HEK293 (cell line): ENCODE measurements at regions not wholly inside any gene's neighbourhood (a gene's known extent, or its start where the extent isn't known, plus 50 kb on each side); places are given as distances from the start of the nearest gene placed in this dataset.
A peak's percentile ranks its signal among the peaks of the same experiment; 100 is the strongest.

Source experiments
- CTCF ChIA-PET: fragments of 350-600 bp; formaldehyde crosslinking; extraction: SDS; loops from one replicate; lab custom pipeline; 2021; ENCODE audit warnings: antibody characterized with exemption; lab: Yijun Ruan, JAX
- POLR2A ChIA-PET: fragments of 300-600 bp; formaldehyde crosslinking; extraction: SDS; loops from one replicate; lab custom pipeline; 2020; ENCODE audit warnings: antibody characterized with exemption, inconsistent platforms; lab: Yijun Ruan, JAX
- H3K27ac ChIP-seq: fragments of 200-500 bp; sonication (Bioruptor generic); 2 replicates; pipeline ENCODE4 v1.5.1; 2014; ENCODE audit warnings: low read depth, low read length, control low read depth, inconsistent platforms; ENCODE audit errors: extremely low read depth
- H3K36me3 ChIP-seq, 2 experiments: fragments of 200-500 bp in 1 of 2; sonication (Bioruptor generic) in 1 of 2; 1 replicate in 1 of 2; 2 replicates in 1 of 2; pipeline ENCODE4 v1.5.1; 2014 to 2017; ENCODE audit warnings: inconsistent platforms in 2 of 2, low read length in 2 of 2; ENCODE audit not compliant: control insufficient read depth in 2 of 2, insufficient read depth in 1 of 2
- H3K4me1 ChIP-seq: fragments of 200-500 bp; sonication (Bioruptor generic); 2 replicates; pipeline ENCODE4 v1.5.1; 2014; ENCODE audit warnings: mild to moderate bottlenecking, low read length, inconsistent platforms; ENCODE audit not compliant: control insufficient read depth, insufficient read depth
- H3K4me3 ChIP-seq: 2 replicates; pipeline ENCODE4 v1.5.1; 2011; ENCODE audit warnings: low read depth, mild to moderate bottlenecking, control low read depth, low read length, moderate library complexity
- H3K9me3 ChIP-seq: fragments of 200-500 bp; sonication (Bioruptor generic); 2 replicates; pipeline ENCODE4 v1.5.1; 2014; ENCODE audit warnings: low read depth, low read length, inconsistent platforms; ENCODE audit not compliant: control insufficient read depth, insufficient read depth
- FEZF1 ChIP-seq: fragments of 450-650 bp; formaldehyde crosslinking; IDR thresholded peaks from 2 replicates; pipeline ENCODE4 v1.5.1; 2016; ENCODE audit warnings: missing biosample characterization, missing genetic modification characterization
- KLF16 ChIP-seq: fragments of 450-650 bp; formaldehyde crosslinking; IDR thresholded peaks from 2 replicates; pipeline ENCODE4 v1.5.1; 2017; ENCODE audit warnings: missing biosample characterization, missing genetic modification characterization
- OSR2 ChIP-seq: fragments of 450-650 bp; formaldehyde crosslinking; IDR thresholded peaks from 2 replicates; pipeline ENCODE4 v1.5.1; 2016; ENCODE audit warnings: missing biosample characterization, missing genetic modification characterization
- SCRT2 ChIP-seq: fragments of 450-650 bp; formaldehyde crosslinking; IDR thresholded peaks from 2 replicates; pipeline ENCODE4 v1.5.1; 2016; ENCODE audit warnings: missing biosample characterization, missing genetic modification characterization
- TCF7L2 ChIP-seq: IDR thresholded peaks from 2 replicates; pipeline ENCODE4 v1.6.1; 2011; ENCODE audit warnings: low read depth, mild to moderate bottlenecking, inconsistent platforms, low read length, moderate library complexity, borderline replicate concordance
- TRIM28 ChIP-seq: IDR thresholded peaks from 2 replicates; pipeline ENCODE4 v1.6.1; 2011; ENCODE audit warnings: low read length, control low read depth, borderline replicate concordance
- ZNF133 ChIP-seq: fragments of 450-650 bp; formaldehyde crosslinking; IDR thresholded peaks from 2 replicates; pipeline ENCODE4 v1.5.1; 2016; ENCODE audit warnings: missing biosample characterization, missing genetic modification characterization
- ZNF214 ChIP-seq: fragments of 450-650 bp; formaldehyde crosslinking; IDR thresholded peaks from 2 replicates; pipeline ENCODE4 v1.5.1; 2017; ENCODE audit warnings: missing biosample characterization, mild to moderate bottlenecking, missing genetic modification characterization, borderline replicate concordance
- ZNF24 ChIP-seq: fragments of 450-650 bp; formaldehyde crosslinking; IDR thresholded peaks from 2 replicates; pipeline ENCODE4 v1.5.1; 2016; ENCODE audit warnings: missing biosample characterization, missing genetic modification characterization
- ZNF354C ChIP-seq: fragments of 450-650 bp; formaldehyde crosslinking; IDR thresholded peaks from 2 replicates; pipeline ENCODE4 v1.5.1; 2016; ENCODE audit warnings: missing biosample characterization, missing genetic modification characterization, low read depth, borderline replicate concordance
- ZNF394 ChIP-seq: fragments of 450-650 bp; formaldehyde crosslinking; IDR thresholded peaks from 2 replicates; pipeline ENCODE4 v1.5.1; 2016; ENCODE audit warnings: missing biosample characterization, missing genetic modification characterization, mild to moderate bottlenecking, moderate library complexity, borderline replicate concordance
- ZNF544 ChIP-seq: fragments of 450-650 bp; formaldehyde crosslinking; IDR thresholded peaks from 2 replicates; pipeline ENCODE4 v1.5.0; 2017; ENCODE audit warnings: missing biosample characterization, missing genetic modification characterization
- ZNF792 ChIP-seq: fragments of 450-650 bp; formaldehyde crosslinking; IDR thresholded peaks from 2 replicates; pipeline ENCODE4 v1.5.1; 2016; ENCODE audit warnings: missing biosample characterization, missing genetic modification characterization
- TF ChIP-seq, protein P1 (sequence below): fragments of 450-650 bp; formaldehyde crosslinking; IDR thresholded peaks from 2 replicates; pipeline ENCODE4 v1.5.0; 2017; ENCODE audit warnings: missing biosample characterization, missing genetic modification characterization, borderline replicate concordance
- TF ChIP-seq, protein P2 (sequence below): fragments of 450-650 bp; formaldehyde crosslinking; IDR thresholded peaks from 2 replicates; pipeline ENCODE4 v1.5.1; 2016; ENCODE audit warnings: missing biosample characterization, missing genetic modification characterization

DNA sequence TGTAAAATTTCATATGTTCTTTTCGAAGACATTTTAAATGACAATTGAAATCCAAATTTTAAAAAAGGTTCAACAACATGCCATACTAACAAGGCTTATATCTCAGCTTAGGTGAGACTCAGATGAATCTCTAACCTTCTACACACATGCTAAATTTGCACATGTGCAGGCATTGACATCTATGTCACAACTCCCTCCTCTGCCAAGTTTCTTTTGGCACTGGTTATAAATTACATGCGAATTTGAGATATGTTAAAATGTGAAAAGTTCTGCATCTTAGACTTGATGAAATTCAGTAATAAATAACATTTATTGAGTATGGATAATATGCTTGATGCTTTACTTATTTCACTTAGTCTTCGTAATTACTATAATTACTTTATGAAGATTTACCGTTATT lies 234.3 kb downstream of the TLE4 start:
- no peaks in the 10 kb centered on the region for H3K4me1 ChIP-seq
- ChIA-PET POLR2A (no interaction called here), CTCF (no interaction called here)
- no peak overlapping the region for H3K4me3 ChIP-seq
- H3K36me3 ChIP-seq, result no peaks in the 10 kb centered on the region
- TF ChIP-seq ZNF544 (tag by site-specific recombination) (no peak), ZNF394 (tag by site-specific recombination) (no peak), ZNF24 (tag by site-specific recombination) (no peak), KLF16 (tag by site-specific recombination) (no peak), TCF7L2 (no peak), OSR2 (tag by site-specific recombination) (no peak)
- TF ChIP-seq, protein P1, sequence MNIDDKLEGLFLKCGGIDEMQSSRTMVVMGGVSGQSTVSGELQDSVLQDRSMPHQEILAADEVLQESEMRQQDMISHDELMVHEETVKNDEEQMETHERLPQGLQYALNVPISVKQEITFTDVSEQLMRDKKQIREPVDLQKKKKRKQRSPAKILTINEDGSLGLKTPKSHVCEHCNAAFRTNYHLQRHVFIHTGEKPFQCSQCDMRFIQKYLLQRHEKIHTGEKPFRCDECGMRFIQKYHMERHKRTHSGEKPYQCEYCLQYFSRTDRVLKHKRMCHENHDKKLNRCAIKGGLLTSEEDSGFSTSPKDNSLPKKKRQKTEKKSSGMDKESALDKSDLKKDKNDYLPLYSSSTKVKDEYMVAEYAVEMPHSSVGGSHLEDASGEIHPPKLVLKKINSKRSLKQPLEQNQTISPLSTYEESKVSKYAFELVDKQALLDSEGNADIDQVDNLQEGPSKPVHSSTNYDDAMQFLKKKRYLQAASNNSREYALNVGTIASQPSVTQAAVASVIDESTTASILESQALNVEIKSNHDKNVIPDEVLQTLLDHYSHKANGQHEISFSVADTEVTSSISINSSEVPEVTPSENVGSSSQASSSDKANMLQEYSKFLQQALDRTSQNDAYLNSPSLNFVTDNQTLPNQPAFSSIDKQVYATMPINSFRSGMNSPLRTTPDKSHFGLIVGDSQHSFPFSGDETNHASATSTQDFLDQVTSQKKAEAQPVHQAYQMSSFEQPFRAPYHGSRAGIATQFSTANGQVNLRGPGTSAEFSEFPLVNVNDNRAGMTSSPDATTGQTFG (tag by site-specific recombination), result no peak
- TF ChIP-seq, protein P2, sequence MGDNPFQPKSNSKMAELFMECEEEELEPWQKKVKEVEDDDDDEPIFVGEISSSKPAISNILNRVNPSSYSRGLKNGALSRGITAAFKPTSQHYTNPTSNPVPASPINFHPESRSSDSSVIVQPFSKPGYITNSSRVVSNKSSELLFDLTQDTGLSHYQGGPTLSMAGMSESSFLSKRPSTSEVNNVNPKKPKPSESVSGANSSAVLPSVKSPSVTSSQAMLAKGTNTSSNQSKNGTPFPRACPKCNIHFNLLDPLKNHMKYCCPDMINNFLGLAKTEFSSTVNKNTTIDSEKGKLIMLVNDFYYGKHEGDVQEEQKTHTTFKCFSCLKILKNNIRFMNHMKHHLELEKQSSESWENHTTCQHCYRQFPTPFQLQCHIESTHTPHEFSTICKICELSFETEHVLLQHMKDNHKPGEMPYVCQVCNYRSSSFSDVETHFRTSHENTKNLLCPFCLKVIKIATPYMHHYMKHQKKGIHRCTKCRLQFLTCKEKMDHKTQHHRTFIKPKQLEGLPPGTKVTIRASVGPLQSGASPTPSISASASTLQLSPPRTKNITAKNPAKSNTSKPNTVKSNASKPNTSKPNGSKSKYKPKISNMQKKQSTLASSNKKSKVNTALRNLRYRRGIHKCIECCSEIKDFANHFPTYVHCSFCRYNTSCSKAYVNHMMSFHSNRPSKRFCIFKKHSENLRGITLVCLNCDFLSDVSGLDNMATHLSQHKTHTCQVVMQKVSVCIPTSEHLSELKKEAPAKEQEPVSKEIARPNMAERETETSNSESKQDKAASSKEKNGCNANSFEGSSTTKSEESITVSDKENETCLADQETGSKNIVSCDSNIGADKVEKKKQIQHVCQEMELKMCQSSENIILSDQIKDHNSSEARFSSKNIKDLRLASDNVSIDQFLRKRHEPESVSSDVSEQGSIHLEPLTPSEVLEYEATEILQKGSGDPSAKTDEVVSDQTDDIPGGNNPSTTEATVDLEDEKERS, result no peak
- no peak overlapping the region for H3K27ac ChIP-seq
- H3K9me3 ChIP-seq, result no peaks in the 10 kb centered on the region

DNA sequence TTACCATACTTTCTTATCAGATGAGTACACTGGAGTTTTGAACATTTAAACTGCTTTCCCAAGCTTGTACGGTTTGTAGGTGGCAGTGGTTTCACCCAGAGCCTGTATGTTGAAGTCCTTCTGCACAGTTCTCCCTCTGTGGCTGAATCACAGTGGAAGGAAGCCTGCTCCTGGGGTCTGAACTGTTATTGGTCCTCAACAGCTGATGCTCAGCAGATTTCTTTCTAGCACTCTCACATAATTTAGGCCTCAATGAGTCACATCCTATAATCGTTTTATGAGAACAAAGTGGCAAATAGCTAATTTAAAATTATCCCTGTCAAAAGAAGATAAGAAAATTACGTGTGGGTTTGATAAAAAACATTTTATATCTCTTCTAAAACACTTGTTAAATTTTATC lies 229.7 kb downstream of the TLE4 start:
- CTCF ChIA-PET, result no interaction called here
- Histone ChIP-seq H3K4me3 (no peak overlapping the region), H3K9me3 (no peaks in the 10 kb centered on the region), H3K4me1 (no peaks in the 10 kb centered on the region), H3K36me3 (no peaks in the 10 kb centered on the region), H3K27ac (no peak overlapping the region)
- peak; percentile 64; the same call in 1 of the 2 replicates for TF ChIP-seq FEZF1 (tag by site-specific recombination)
- no peak for TF ChIP-seq ZNF214 (tag by site-specific recombination)
- TF ChIP-seq TRIM28, result 0 out of 2 replicates have a peak, but pooled peaks have one; percentile 52
- POLR2A ChIA-PET, result no interaction called here

DNA sequence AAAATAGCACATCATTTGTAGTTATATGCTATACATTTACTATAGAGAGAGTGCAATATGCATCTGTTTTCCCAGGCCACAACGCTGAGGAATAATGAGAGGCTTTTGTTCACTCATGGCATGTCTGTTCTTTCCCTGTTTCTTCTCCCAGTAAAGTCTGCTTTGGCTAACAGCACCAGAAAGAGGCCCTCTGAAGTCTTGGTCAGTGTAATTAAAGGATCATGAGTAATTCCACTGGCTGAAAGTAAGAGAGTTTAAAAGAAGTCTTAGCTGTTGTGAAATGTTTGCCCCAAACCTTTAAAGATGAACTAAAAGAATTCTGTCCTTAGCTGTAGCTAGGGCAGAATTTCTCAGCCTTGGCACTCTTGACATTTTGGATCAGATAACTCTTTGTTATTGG lies 228.8 kb downstream of the TLE4 start:
- POLR2A ChIA-PET, result no interaction called here
- Histone ChIP-seq H3K4me1 (no peaks in the 10 kb centered on the region), H3K9me3 (no peaks in the 10 kb centered on the region), H3K36me3 (no peaks in the 10 kb centered on the region), H3K4me3 (no peak overlapping the region), H3K27ac (no peak overlapping the region)
- TF ChIP-seq OSR2 (tag by site-specific recombination) (no peak), ZNF133 (tag by site-specific recombination) (no peak), ZNF354C (tag by site-specific recombination) (no peak), ZNF792 (tag by site-specific recombination) (no peak), SCRT2 (no peak)
- CTCF ChIA-PET, result no interaction called here
